ENCODE measurements at regions not wholly inside any gene's neighbourhood (a gene's known extent, or its start where the extent isn't known, plus 50 kb on each side); places are given as distances from the start of the nearest gene placed in this dataset.

DNA sequence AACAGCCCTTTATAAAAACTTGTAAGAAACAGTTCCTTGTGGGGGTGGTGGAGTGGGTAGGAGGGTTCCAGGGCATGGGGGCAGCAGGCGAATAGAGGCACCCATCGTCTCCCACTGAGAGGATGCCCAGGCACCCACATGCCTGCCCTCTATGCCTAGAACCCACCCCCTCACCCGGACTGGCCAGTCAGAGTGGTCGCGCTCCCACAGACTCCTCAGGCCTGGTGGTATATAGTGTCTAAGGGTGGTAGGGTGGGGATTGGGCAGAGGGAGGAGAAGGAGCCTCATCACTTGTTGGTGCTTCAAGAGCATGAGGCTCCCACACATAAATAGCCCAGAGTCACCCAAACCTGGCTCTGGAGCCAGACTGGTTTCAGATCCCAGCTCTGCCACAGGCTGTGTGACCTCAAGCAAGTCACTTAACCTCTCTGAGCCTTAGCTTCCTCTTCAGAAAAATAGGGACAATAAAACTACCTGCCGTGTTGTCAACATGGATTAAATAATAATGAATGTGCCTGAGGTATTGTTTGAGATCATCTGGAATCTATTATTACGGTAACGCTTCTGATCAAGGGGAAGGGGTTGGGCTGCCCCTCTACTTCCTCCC lies 262.1 kb downstream of the UACA start:
- DNase-seq (ENCODE audit: low read depth, low spot score) = no peak
- no peak overlapping the region for H3K4me3 ChIP-seq (ENCODE audit: low read depth, low read length)
- in situ Hi-C loops (cut with HindIII; ENCODE audit: low sequenced_read_pairs) = no loop called here
- TF ChIP-seq, protein P1, sequence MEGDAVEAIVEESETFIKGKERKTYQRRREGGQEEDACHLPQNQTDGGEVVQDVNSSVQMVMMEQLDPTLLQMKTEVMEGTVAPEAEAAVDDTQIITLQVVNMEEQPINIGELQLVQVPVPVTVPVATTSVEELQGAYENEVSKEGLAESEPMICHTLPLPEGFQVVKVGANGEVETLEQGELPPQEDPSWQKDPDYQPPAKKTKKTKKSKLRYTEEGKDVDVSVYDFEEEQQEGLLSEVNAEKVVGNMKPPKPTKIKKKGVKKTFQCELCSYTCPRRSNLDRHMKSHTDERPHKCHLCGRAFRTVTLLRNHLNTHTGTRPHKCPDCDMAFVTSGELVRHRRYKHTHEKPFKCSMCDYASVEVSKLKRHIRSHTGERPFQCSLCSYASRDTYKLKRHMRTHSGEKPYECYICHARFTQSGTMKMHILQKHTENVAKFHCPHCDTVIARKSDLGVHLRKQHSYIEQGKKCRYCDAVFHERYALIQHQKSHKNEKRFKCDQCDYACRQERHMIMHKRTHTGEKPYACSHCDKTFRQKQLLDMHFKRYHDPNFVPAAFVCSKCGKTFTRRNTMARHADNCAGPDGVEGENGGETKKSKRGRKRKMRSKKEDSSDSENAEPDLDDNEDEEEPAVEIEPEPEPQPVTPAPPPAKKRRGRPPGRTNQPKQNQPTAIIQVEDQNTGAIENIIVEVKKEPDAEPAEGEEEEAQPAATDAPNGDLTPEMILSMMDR (IDR thresholded peaks at IDR 0.05; ENCODE audit: low read depth, low read length) = no peak

GRCh38 chr15:70499791-70500190 lies 263.6 kb downstream of the UACA start:
- in situ Hi-C loops (cut with HindIII; ENCODE audit: low sequenced_read_pairs) = no loop called here
- TF ChIP-seq, protein P1 (IDR thresholded peaks at IDR 0.05; ENCODE audit: low read depth, low read length) = no peak
- DNase-seq (ENCODE audit: low read depth, low spot score) = no peak

DNA sequence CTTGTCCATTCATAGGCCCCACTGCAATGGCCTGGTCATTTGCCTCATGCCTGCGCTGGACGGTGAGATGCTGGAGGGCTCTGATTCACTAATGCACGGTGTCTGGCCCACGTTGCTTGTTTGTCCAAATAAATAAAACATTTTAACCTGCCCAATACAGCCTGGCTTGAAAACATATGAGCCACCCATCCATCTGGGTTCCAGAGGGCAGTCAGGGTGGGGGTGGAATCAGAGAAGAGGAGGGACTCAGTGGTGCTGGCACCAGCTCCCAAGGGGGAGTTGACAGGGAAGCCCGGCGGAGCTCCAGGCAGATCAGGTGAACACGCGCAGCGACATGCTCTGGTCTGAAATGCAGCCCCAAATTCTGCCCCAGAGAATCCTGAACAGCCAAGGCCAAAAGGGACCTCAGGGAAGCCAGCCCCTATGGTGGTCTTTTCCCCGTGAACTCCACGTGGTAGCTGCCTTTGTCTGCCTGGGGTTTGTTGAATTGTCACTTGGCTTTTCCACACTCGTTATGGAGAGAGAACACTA lies 265.2 kb downstream of the UACA start:
- TF ChIP-seq, protein P1 (IDR thresholded peaks at IDR 0.05; ENCODE audit: low read depth, low read length) = no peak
- H3K4me3 ChIP-seq (ENCODE audit: low read depth, low read length) = no peak overlapping the region
- no peak for DNase-seq (ENCODE audit: low read depth, low spot score)
- in situ Hi-C loops (cut with HindIII; ENCODE audit: low sequenced_read_pairs) = no loop called here

More at GRCh38 chr15:70499791-70500190, 263.6 kb downstream of the UACA start:
- H3K4me3 ChIP-seq (ENCODE audit: low read depth, low read length) = no peak overlapping the region

- no peak overlapping the region for H3K4me3 ChIP-seq (ENCODE audit: low read depth, low read length)
- TF ChIP-seq, protein P1 (IDR thresholded peaks at IDR 0.05; ENCODE audit: low read depth, low read length) = no peak
- in situ Hi-C loops (cut with HindIII; ENCODE audit: low sequenced_read_pairs) = no loop called here
- no peak for DNase-seq (ENCODE audit: low read depth, low spot score)
These were observed 265.7 kb downstream of the UACA start for GRCh38 chr15:70497661-70498060.

DNA sequence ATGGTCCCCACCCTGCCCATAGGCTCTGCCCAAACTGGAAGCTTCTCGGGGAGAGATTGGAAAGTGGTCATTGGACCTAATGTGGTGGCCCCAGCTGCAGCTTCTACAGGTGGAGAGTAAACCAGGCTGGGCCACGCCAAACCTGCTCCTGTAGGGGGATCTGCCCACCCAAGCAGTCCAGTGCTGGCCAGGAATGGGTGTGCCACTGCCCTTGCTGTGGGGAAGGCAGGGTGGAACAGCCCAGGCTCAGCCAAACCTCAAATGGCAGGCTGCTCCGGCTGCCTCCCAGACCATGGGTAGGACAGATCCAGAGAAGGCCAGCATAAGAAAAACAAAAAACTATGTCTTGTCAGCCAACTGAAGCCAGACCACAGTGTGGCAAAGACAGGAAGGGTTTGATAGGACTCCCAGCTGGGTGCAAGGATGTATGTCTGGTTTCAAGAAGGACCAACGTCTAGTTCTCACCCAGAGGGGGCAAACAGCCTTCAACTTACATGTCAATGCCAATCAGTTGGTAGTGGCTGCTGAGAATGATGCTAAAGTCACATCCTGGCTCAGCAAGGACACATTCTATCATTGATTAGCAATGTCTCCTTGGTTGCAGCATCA lies 267.3 kb downstream of the UACA start:
- TF ChIP-seq, protein P1 (IDR thresholded peaks at IDR 0.05; ENCODE audit: low read depth, low read length) = no peak
- in situ Hi-C loops (cut with HindIII; ENCODE audit: low sequenced_read_pairs) = no loop called here
- DNase-seq (ENCODE audit: low read depth, low spot score) = no peak
- H3K4me3 ChIP-seq (ENCODE audit: low read depth, low read length) = no peak overlapping the region

- in situ Hi-C loops (cut with HindIII; ENCODE audit: low sequenced_read_pairs) = no loop called here
- TF ChIP-seq, protein P1 (IDR thresholded peaks at IDR 0.05; ENCODE audit: low read depth, low read length) = no peak
- H3K4me3 ChIP-seq (ENCODE audit: low read depth, low read length) = no peak overlapping the region
- peak; percentile 89 for DNase-seq (ENCODE audit: low read depth, low spot score)
These were observed 268.3 kb downstream of the UACA start for GRCh38 chr15:70494852-70495571.
